ENCODE measurements at regions not wholly inside any gene's neighbourhood (a gene's known extent, or its start where the extent isn't known, plus 50 kb on each side); places are given as distances from the start of the nearest gene placed in this dataset.

GRCh38 chr5:166286832-166287231 lies 2004.6 kb upstream of the WWC1 start:
- Histone ChIP-seq H2AFZ (ENCODE audit: control insufficient read depth, low read depth, low read length) (no peak overlapping the region), H3K4me3 (no peak overlapping the region), H3K4me1 (ENCODE audit: control insufficient read depth, insufficient read depth, low read length) (no peaks in the 10 kb centered on the region), H3K4me2 (ENCODE audit: control insufficient read depth, insufficient read depth) (no peak overlapping the region), H3K27me3 (replicated peaks in 1 of 2; ENCODE audit: control insufficient read depth in 2 of 2, insufficient read depth in 2 of 2, low read length in 1 of 2) (no peaks in the 10 kb centered on the region), H3K79me2 (ENCODE audit: control insufficient read depth, insufficient read depth, low read length) (no peaks in the 10 kb centered on the region), H3K9ac (ENCODE audit: control insufficient read depth, insufficient read depth, low read length) (no peak overlapping the region), H4K20me1 (ENCODE audit: control insufficient read depth, insufficient read depth) (no peaks in the 10 kb centered on the region), H3K36me3 (ENCODE audit: control insufficient read depth in 2 of 2, insufficient read depth in 2 of 2, low read length in 1 of 2) (no peaks in the 10 kb centered on the region), H3K9me3 (replicated peaks; ENCODE audit: control insufficient read depth, insufficient read depth, low read length) (no peaks in the 10 kb centered on the region; the same call in 2 of the 3 replicates), H3K27ac (ENCODE audit: control insufficient read depth, insufficient read depth) (no peak overlapping the region)
- TF ChIP-seq TCF3 (IDR thresholded peaks at IDR 0.05; ENCODE audit: borderline replicate concordance, insufficient read depth, low read depth, low read length), result no peak
- no peak for TF ChIP-seq HDGF (IDR thresholded peaks at IDR 0.05)
- TF ChIP-seq MXI1 (IDR thresholded peaks at IDR 0.05; ENCODE audit: low read depth, low read length), result no peak
- TF ChIP-seq ZNF24 (IDR thresholded peaks at IDR 0.05), result no peak
- TF ChIP-seq SUZ12 (IDR thresholded peaks at IDR 0.05; ENCODE audit: unreplicated experiment), result no peak
- TF ChIP-seq NKRF (conservative IDR thresholded peaks at IDR 0.05), result no peak
- no peak for TF ChIP-seq NFIC (IDR thresholded peaks at IDR 0.05; ENCODE audit: low read depth, low read length)
- no peak for TF ChIP-seq CEBPZ (IDR thresholded peaks at IDR 0.05; ENCODE audit: low read depth, low read length)
- no peak for TF ChIP-seq TCF12 (IDR thresholded peaks at IDR 0.05; ENCODE audit: low read depth, low read length)
- CTCF ChIA-PET, result no interaction called here
- no TSS peak for BruUV-seq (replicated peaks)
- intact Hi-C loops (cut with micrococcal nuclease; ENCODE audit: unreplicated experiment) (no loop called here), in situ Hi-C loops (cut with MboI) (no loop called here)
- WGBS (ENCODE audit: insufficient coverage, insufficient replicate concordance, low lambda C conversion rate, missing lambda C conversion rate), result 0% methylated on average over 3 of the region's 3 CpGs
- POLR2A ChIA-PET, result no interaction called here
- DNase-seq (ENCODE audit: low read depth, low spot score) (no peak), ATAC-seq (no peak), FAIRE-seq (no peak)
- RAD21 ChIA-PET (ENCODE audit: unreplicated experiment), result no interaction called here
- SMC1A ChIA-PET (ENCODE audit: uncharacterized antibody, unreplicated experiment), result no interaction called here

Data from GM12878 (cell line).